ENCODE measurements at regions not wholly inside any gene's neighbourhood (a gene's known extent, or its start where the extent isn't known, plus 50 kb on each side); places are given as distances from the start of the nearest gene placed in this dataset.
"Not testable (repeated sequence)": the region's sequence is repeated elsewhere in the genome, so short reads cannot be mapped to it uniquely, and the experiment has no call there.

DNA sequence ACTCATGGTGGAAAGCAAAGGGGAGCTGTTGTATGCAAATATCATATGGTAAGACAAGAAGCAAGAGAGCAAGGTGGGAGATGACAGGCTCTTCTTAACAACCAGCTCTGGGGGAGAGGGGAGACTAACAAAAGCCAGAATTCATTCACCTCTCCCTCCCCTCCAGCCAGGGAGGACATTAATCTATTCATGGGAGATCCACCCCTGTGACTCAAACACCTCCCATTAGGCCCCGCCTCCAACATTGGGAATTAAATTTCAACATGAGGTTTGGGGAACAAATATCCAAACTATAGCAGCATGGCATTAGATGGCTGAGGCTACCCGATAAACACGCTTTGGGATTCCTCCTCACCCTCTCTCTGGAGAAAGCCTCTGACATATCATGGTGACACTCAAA, 210.6 kb downstream of the RHOU start:
- ATAC-seq: no peak
- intact Hi-C loops (cut with micrococcal nuclease): no loop called here
- DNase-seq: no peak

DNA sequence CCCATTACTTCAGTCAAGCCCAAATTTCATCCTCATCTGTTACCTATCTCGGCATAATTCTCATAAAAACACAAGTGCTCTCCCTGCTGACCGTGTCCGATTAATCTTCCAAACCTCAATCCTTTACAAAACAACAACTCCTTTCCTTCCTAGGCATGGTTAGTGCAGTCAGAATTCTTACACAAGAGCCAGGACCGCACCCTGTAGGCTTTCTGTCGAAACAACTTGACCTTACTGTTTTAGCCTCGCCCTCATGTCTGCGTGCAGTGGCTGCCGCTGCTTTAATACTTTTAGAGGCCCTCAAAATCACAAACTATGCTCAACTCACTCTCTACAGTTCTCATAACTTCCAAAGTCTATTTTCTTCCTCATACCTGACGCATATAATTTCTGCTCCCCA, 214.3 kb downstream of the RHOU start:
- ATAC-seq; DNase-seq; intact Hi-C loops (cut with micrococcal nuclease): not testable (repeated sequence)

DNA sequence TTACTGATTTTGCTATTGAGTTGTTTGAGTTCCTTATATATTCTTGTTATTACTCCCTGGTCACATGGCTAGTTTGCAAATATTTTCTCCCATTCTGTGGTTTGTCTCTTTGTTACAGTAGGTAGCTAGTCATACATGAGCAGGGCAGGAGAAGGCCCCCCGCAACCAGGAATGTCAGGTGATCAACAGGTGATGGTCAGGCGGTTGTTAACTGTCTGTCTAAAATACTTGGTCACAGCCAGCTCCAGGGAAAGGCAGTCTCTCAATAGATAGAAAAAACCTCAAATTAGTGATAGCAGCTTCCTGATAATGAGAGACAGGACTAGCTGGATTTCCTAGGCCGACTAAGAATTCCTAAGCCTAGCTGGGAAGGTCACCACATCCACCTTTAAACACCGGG, 217.9 kb downstream of the RHOU start:
- ATAC-seq (no peak), DNase-seq (no peak)
- intact Hi-C loops (cut with micrococcal nuclease): no loop called here

DNA sequence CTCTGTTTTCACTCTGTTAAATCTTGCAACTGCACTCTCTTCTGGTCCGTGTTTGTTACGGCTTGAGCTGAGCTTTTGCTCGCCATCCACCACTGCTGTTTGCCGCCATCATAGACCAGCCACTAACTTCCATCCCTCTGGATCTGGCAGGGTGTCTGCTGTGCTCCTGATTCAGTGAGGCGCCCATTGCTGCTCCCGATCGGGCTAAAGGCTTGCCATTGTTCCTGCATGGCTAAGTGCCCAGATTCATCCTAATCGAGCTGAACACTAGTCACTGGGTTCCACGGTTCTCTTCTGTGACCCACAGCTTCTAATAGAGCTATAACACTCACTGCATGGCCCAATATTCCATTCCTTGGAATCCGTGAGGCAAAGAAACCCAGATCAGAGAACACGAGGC, 218.5 kb downstream of the RHOU start:
- ATAC-seq; DNase-seq; intact Hi-C loops (cut with micrococcal nuclease): not testable (repeated sequence)

DNA sequence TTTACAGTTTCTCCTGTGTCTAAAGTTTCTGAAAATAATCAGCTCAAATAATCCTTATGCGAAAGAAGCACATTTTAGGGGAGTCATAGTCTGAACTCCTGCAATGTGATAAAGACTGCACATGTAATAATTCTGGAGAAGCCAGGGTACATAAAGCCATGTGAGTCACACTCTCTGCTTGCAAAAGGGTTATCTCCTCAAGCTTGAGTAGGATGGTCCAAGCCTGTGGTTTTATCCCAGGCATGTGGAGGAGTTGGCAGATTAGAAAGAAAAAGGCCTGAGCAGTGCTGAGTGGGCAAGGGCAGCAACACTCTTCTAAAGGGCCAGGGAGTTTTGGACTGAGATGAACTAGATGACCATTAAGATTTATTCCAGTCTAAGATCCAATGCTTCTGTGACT, 220.4 kb downstream of the RHOU start:
- DNase-seq (no peak), ATAC-seq (no peak)
- intact Hi-C loops (cut with micrococcal nuclease): no loop called here

DNA sequence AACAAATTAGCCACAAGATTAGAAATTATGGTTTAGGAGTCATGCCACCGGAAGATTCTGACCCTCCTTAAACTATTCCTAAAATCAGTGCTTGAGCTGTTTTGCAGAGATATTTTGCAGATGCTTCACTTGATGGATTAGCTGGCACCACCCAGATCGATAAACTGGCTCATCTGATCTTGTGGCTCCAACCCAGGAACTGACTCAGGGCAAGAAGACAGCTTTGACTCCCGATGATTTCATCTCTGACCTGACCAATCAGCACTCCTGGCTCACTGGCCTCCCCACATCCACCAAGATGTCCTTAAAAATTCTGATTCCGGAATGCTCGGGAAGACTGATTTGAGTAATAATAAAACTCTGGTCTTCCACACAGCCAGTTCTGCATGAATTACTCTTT, 221.6 kb downstream of the RHOU start:
- ATAC-seq (no peak), DNase-seq (no peak)
- intact Hi-C loops (cut with micrococcal nuclease): no loop called here

DNA sequence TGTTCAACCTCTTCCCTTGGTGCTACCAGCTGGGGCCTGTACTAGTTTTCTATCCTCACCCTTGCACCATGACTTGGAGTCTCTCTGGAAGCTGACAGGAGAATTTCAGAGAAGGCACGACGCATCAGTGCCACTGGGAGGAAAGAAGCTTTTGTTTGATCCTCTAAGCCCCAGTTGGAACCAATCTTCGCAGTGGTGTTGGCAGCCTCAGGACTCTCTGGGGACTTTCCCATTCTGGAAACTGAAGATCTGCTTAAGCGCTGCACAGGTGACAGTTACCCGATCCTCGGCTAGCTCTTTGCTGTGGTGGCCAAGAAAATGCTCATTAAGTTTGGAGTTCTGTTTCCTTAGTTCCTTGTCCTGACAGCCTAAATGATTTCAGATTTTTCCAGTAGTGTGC, 222.3 kb downstream of the RHOU start:
- no peak for DNase-seq
- no peak for ATAC-seq
- intact Hi-C loops (cut with micrococcal nuclease): no loop called here

DNA sequence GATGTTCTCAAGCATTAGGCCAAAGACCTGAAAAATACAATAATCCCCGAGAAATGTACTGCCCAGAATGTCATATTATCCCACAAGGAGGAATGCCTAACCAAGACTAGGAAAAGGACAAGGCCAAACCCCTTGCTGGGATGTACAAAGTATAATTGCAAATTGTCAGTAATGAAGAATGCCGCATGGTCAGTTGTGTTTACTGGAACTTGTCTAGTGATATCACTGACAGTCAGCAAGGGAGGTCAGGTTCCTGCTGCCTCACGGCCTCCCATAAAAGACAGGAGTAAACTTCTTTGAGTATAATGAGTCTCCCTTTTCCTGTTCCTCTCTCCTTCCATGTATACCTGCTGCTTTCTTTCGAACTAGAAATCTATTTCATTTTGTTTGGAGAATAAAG, 222.8 kb downstream of the RHOU start:
- DNase-seq (no peak), ATAC-seq (no peak)
- intact Hi-C loops (cut with micrococcal nuclease): no loop called here

DNA sequence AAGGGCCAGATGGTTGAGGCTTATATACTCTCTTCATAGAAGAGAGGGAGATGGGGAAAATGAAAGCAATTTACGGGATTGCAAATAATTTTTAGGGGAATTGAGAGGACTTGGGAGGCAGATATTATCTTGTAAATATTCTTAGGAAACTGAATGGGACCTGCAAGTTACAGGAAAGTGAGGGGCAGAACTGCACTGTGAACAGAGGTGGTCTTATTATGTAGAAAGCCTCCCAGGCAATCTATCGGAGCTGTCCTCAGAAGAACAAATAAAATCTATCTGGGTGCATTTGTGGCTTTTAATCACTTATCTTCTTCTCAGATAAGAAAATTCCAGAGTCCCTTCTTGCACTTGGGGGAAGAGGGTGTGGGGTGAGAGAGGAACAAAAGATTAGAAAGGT, 223.5 kb downstream of the RHOU start:
- DNase-seq (no peak), ATAC-seq (no peak)
- intact Hi-C loops (cut with micrococcal nuclease): no loop called here

DNA sequence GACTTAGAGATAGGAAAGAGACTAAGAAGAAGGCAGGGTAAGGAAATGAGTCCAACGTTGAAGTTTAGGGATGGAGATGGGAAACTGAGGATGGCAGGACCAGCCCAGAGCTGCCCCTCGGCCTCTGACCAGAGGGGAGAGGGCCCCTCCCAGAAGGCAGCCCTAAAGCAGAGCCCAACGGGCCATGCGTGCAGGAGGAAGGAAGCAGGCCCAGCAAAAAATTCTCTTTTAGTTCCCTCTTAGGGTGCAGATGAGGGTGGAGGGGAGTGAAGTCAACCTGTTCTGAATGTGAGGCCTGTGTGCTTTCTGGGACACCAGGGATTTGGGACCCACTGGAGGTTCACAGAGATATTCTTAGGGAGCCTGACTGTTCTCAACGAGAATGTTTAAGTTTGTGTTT, 225.4 kb downstream of the RHOU start:
- no peak for ATAC-seq

DNA sequence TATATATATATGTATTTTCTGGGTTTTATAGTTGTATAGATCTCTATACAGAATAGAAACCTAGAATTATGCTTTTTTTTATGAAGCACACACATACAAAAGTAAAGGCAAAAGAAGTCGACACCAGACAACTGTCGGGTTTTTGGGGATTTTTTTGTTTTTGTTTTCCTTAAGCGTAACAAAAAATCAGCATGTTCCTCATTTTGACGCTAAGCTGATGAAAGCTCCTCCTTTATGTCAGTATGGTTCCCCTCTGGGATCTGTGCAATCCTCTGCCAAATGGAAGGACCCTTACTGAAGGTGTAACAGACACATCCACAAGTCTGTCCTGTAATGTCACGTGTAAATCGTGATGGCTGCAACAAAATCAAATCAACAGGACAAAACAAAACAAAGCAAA, 226.2 kb downstream of the RHOU start:
- DNase-seq (no peak), ATAC-seq (no peak)
- intact Hi-C loops (cut with micrococcal nuclease): no loop called here

More for the DNA sequence above, 225.4 kb downstream of the RHOU start:
- no peak for DNase-seq
- intact Hi-C loops (cut with micrococcal nuclease): no loop called here

DNA sequence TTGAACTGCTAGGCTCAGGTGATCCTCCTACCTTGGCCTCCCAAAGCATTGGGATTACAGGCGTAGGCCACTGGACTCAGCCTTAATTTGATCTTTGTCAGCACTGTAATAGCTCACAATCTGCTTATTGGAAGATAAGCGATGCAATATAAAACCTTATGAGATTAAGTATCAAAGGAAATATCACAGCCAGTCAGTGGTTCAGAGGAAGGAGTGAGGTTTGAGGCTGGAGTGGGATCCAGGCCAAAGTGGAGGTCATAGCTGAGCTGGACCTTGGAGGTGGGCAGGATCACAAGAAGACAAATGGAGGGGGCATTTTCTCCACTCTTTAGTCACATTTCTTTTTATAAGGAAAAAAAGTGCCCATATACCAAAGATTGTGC, 228.5 kb downstream of the RHOU start:
- DNase-seq (no peak), ATAC-seq (peak; percentile 53)
- intact Hi-C loops (cut with micrococcal nuclease): no loop called here

DNA sequence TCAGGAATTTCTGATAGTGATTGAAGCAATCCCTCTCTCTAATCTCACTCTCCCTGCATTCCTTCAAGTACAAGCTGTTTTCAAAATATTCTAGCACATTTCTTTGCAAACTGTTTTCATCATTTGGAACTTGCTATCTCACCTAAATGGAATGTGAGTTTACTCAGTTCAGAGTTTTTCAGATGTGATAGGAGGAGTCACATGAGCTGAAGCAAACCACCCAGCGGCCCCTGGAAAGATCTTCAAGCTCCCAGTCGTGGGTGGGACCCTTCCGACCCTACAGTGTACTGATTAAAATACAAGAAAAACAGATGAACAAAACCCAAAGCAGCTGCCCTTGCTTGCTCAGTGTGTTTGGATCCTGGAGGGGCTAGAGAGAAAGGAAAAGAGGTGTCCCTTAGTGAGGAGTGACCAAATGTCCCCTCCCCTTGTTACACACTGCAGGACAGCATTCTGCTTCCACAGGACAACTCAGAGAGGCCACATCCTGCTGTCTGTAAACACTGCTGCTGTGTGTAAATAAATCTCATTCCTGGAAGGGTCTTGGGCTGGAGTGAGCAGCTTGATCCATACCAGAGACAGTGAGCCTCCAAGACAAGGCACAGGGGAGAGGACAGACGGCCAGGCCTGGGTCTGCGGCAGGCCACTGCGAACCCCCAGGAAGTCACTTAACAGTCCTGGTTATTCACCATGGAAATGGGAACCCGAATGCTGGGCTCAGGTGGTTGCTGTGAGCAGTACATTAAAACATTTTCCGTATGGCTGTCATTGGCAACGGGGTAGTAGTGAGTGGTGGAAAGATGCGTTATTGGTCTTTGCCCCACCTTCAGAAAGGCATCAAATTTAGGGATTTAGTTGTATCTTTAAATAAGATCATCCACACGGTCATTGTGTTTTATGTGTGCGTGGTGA, 229.2 kb downstream of the RHOU start:
- ATAC-seq: peak; percentile 95
- peak; percentile 60 for DNase-seq
- intact Hi-C loops (cut with micrococcal nuclease): no loop called here

DNA sequence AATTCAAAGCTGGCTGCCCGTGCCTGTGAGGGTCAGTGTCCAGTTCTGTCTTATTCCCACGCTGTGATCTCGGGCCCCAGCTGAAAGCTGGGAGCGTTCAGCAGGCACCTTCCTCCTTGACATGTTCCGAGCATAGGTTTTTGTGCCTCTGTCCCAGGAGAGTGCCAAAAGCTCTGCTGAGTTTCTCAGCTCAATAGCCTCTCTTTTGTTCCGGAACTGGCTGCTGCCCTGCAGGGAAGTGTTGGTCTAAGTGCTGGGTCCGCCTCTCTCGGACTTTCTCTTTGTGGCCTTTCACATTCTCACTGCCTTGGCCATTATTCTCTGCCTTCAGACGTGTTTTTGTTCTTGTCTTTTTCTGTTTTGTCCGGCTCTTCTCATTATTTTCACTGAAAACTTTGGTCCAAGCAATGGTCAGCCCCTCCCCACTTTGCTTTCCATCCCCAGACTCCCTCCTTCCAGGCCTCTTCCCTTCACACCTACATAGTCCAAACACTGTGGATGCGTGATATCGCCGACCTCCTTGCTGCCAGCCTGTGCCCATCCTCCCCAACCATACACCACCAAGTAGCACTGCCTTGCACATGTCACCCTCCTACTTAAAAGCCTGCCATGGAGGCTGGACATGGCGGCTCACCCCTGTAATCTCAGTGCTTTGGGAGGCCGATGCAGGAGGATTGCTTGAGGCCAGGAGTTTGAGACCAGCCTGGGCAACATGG, 233.8 kb downstream of the RHOU start:
- no peak for DNase-seq
- no peak for ATAC-seq
- intact Hi-C loops (cut with micrococcal nuclease): no loop called here

DNA sequence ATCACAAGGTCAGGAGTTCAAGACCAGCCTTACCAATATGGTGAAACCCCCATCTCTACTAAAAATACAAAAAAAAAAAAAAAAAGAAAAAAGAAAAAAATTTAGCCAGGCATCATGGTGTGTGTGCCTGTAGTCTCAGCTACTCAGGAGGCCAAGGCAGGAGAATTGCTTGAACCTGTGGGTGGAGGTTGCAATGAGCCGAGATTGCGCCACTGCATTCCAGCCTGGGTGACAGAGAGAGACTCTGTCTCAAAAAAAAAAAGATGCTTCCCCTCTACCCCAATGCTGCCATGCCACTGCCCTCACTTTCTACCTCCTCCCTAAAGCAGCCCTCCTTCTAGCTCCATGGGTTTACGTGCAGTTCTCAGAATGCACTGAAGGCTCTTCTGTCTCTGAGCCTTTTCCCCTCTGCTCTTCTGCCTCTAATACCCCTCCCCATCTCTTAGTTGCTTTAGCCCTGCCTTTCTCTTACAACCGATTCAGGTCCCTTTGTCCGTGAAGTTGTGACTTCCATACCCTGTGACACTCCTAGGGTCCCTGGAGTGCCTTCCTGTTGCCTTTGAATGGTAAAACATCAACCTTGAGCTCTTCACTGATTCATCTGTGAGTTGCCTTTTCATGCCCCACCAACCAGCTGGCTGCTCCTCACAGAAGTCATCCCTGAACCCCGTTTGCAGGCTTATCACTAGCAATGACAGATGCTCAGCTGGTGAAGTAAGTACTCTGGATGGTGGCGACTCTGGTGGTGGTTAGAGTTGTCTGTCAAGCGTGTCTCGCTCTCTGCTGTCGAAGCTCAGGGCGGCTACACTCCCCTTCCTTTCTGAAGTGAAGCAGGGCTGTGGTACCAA, 234.9 kb downstream of the RHOU start:
- no peak for DNase-seq
- no peak for ATAC-seq
- intact Hi-C loops (cut with micrococcal nuclease): no loop called here

DNA sequence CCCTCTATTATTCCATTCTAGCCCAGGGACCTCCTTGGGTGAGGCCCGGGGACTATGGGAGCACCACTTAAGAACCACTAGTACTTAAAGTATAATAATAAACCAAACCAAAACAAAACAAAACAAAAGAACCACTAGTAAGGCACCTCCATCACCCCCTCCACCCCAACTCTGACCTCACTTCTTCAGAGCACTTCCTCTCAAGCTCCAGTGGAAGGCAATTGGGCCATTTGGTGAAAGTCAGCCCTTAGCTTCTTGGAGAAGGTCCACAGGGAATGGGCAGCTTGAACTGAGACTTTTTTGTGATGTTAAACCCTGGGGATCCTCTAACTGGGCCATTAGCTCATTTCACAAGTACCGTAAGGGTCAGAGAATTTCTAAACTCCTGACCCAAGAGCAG, 237.3 kb downstream of the RHOU start:
- intact Hi-C loops (cut with micrococcal nuclease): no loop called here
- peak; percentile 53 for ATAC-seq
- no peak for DNase-seq

DNA sequence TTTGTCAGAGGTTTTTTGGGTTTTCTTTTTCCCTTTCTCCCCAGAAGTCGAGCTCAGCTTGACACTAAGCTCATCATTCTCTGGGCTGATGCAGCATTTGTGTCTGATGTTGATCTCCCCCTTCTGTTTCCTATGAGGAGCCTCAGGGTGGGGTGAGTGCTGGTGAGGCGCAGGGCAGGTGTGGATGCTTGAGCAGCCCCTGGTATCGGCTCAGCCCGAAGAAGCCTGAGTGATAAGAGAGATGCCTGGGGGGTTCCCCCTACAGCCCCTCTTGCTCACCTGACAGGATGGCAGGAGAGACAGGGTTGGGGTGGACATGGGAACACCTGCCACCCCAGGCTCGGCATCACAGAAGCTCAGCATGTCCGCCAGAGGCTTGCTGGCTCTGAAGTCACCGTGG, 239.0 kb downstream of the RHOU start:
- DNase-seq (no peak), ATAC-seq (no peak)
- intact Hi-C loops (cut with micrococcal nuclease): no loop called here

DNA sequence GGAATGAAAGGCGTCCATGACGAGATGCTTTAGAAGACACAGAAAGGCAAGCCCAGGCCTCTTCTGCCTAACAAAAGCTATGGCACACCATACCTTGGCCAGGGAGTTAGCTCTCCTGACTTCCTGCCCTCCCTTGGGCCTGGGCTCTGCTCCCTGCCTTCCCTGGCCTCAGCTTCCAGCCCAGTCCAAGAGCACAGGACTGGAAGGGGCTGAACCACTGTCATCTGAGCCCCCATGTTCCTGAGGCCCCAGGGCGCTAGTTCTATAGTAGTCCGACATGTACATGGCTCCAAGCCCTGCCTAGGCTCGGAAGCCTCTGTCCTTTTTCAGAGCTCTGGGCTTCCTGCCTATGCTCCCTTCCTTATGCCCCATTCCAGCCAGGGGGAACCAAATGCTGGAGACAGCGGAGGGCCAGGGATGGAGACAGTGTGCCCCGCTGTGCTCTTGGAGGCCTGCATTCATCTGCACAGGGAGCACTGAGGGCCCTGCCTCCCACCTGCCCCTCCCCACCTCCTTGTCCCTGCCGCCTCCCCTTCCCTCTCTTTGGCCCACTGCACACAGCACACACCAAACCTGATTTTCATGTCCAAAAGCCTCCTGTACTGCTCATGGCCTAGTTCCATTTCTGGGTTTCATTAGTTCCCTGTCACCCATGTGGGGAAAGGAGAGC, 240.1 kb downstream of the RHOU start:
- intact Hi-C loops (cut with micrococcal nuclease): no loop called here
- no peak for ATAC-seq
- no peak for DNase-seq

DNA sequence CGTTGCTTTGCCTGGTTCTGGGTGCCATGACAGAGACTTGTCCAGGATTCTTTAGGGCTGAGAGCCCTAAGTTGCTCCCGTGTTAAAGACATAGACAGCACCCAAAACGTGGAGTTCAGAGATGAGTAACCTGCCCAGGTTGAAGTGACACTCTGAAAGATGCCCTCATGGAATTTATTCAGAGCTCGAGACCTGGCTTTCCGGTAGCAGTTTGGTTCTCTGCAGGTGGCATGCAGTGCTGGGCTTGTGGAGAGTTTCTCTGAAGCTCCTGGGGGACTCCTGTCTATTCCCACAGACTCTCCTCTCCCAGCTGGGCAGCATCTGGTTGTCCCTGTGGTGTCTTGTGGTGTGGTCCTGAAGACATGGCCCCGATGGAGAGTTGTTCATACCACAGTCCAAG, 241.0 kb downstream of the RHOU start:
- intact Hi-C loops (cut with micrococcal nuclease): no loop called here
- ATAC-seq: no peak
- DNase-seq: no peak
